Left lung (tissue), 4 donors: ENCODE measurements at regions not wholly inside any gene's neighbourhood (a gene's known extent, or its start where the extent isn't known, plus 50 kb on each side); places are given as distances from the start of the nearest gene placed in this dataset.

Experiments
- ATAC-seq: fragments of 200-7000 bp; cut with Tn5 transposase; one replicate; pipeline ENCODE4 v1.9.1; 2020; ENCODE audit warnings: moderate library complexity
- DNase-seq, 4 donors: peaks; one replicate each; pipeline ENCODE4 v3.0.0-alpha.2; 2013 to 2020
- H3K27ac ChIP-seq, 2 donors: fragments of 200-600 bp; sonication (generic) in 1 of 2; one replicate each; pipeline versions ENCODE4 v1.5.0 to v1.8.0; 2020 to 2021
- H3K27me3 ChIP-seq, 2 donors: fragments of 200-600 bp; sonication (generic) in 1 of 2; one replicate each; pipeline versions ENCODE4 v1.5.0 to v1.8.0; 2020 to 2021
- H3K36me3 ChIP-seq, 2 donors: fragments of 200-600 bp; sonication (generic) in 1 of 2; one replicate each; pipeline versions ENCODE4 v1.5.0 to v1.8.0; 2020 to 2021
- H3K4me1 ChIP-seq, 2 donors: fragments of 200-600 bp; one replicate each; pipeline ENCODE4 v1.8.0; 2021
- H3K4me3 ChIP-seq, 2 donors: fragments of 200-600 bp; sonication (generic) in 1 of 2; one replicate each; pipeline versions ENCODE4 v1.5.0 to v1.8.0; 2020 to 2021; ENCODE audit warnings: mild to moderate bottlenecking in 1 of 2
- H3K9me3 ChIP-seq, 2 donors: fragments of 200-600 bp; sonication (generic) in 1 of 2; one replicate each; pipeline versions ENCODE4 v1.5.0 to v1.8.0; 2020 to 2021
- CTCF ChIP-seq, 2 donors: fragments of 200-600 bp; sonication (generic) in 1 of 2; IDR thresholded peaks; one replicate each; pipeline versions ENCODE4 v1.5.0 to v1.8.0; 2021; ENCODE audit warnings: antibody characterized with exemption in 2 of 2
- intact Hi-C, 2 donors: fragments of 100-400 bp; cut with DNase I; formaldehyde crosslinking; loops; one replicate each; pipeline versions ENCODE4 v1.11.2 to v1.14.2; 2022
- donor health status: DM: no; HTN: yes; CAD: no.
- donor health status: DM: no; HTN: no; CAD: no.

- H3K4me1 ChIP-seq, result no peaks in the 10 kb centered on the region
- H3K27me3 ChIP-seq, result no peaks in the 10 kb centered on the region
- no peak for TF ChIP-seq CTCF (IDR thresholded peaks at IDR 0.05)
- no peaks in the 10 kb centered on the region for H3K9me3 ChIP-seq
- ATAC-seq (no peak), DNase-seq (no peak)
- H3K4me3 ChIP-seq, result no peak overlapping the region
- no peak overlapping the region for H3K27ac ChIP-seq
- no peaks in the 10 kb centered on the region for H3K36me3 ChIP-seq
- intact Hi-C loops, result no loop called here
These were observed 303.6 kb downstream of the FAM133A start for GRCh38 chrX:93977641-93978040.

GRCh38 chrX:93985344-93986307 lies 311.6 kb downstream of the FAM133A start:
- Histone ChIP-seq H3K9me3 (no peaks in the 10 kb centered on the region), H3K4me1 (no peaks in the 10 kb centered on the region), H3K36me3 (no peaks in the 10 kb centered on the region), H3K27me3 (no peaks in the 10 kb centered on the region), H3K27ac (no peak overlapping the region), H3K4me3 (no peak overlapping the region)
- DNase-seq (no peak), ATAC-seq (no peak)
- no peak for TF ChIP-seq CTCF (IDR thresholded peaks at IDR 0.05)
- intact Hi-C loops, result no loop called here
